NT2/D1 (cell line): ENCODE measurements at regions not wholly inside any gene's neighbourhood (a gene's known extent, or its start where the extent isn't known, plus 50 kb on each side); places are given as distances from the start of the nearest gene placed in this dataset.

ENCODE experiments used
- SUZ12 ChIP-seq: IDR thresholded peaks from 2 replicates; pipeline ENCODE4 v1.6.1; 2011; ENCODE audit not compliant: insufficient read length, insufficient read depth; ENCODE audit errors: extremely low read depth
- ZNF274 ChIP-seq: IDR thresholded peaks from 2 replicates; pipeline ENCODE4 v1.6.1; 2011; ENCODE audit warnings: mild to moderate bottlenecking, low read depth, low read length

DNA sequence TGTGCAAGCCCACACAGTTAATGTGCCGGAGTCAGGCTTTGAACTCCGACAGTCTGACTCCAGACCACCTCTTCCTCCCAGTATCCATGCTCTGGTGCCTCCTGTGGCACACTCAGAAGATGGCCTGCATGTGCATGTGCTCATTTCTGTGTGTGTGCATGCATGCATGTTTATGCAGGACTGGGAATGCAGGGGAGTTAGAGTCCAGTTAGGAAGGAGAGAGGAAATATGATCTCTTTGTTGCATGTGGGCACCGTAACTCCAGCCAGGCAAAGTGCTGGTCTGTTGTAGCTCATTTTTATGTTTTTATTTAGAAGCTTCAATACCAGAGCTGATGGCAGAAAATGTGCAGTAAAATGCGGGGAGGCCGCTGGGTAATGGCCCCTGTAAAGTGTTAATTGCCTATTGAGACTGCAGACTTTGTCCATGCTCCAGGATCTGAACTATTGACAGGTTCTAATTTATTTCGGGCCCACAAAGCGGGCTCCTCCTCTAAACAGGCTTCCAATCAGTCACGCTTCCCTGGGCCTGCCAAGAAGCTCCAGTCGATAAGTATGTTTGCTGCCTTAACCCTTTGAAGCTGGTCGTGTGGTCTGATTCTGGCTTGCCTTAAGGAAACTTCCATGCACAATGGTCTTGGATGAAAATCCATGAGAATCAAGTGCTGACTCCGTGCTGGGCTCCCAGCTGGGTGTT, 248.3 kb downstream of the DHX35 start:
- TF ChIP-seq ZNF274, result no peak
- TF ChIP-seq SUZ12, result no peak
